ENCODE measurements at regions not wholly inside any gene's neighbourhood (a gene's known extent, or its start where the extent isn't known, plus 50 kb on each side); places are given as distances from the start of the nearest gene placed in this dataset.

DNA sequence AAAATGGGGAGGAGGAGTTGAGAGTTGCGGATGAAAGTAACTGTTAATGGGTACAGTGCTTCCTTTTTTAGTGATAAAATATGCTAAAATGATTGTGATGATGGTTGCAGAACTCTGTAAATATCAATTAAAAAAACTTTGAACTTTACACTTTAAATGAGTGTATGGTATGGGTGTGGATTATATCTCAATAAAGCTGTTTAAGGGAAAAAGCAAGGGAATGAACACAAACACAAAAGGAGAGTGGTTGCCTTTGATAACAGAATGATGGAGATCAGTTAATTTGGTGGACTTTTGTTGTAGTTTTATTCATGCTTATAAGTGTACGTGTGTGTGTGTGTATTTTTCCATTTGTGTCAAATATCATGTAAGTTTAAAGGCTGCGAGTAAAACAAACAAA is 186.1 kb downstream of the ZNF608 start:
- Histone ChIP-seq H3K4me1 (ENCODE audit: control insufficient read depth in 4 of 4, insufficient read depth in 4 of 4, low read length in 3 of 4) (no peaks in the 10 kb centered on the region), H3K9ac (ENCODE audit: low read depth in 1 of 2, low read length in 2 of 2) (no peak overlapping the region), H3K9me3 (ENCODE audit: control insufficient read depth in 4 of 4, low read length in 3 of 4) (no peaks in the 10 kb centered on the region), H3K27me3 (ENCODE audit: control insufficient read depth in 4 of 4, insufficient read depth in 4 of 4, low read length in 3 of 4) (no peaks in the 10 kb centered on the region), H3K4me3 (ENCODE audit: low read depth in 1 of 3, low read length in 3 of 3) (no peak overlapping the region), H3K36me3 (ENCODE audit: control insufficient read depth in 4 of 4, insufficient read depth in 3 of 4, low read depth in 1 of 4, low read length in 3 of 4) (no peaks in the 10 kb centered on the region), H3K27ac (ENCODE audit: low read depth in 1 of 2, low read length in 2 of 2) (no peak overlapping the region)
- WGBS, result 88% methylated on average over 3 of the region's 3 CpGs
- TF ChIP-seq YY1 (IDR thresholded peaks at IDR 0.05) (no peak), EGR1 (IDR thresholded peaks at IDR 0.05; ENCODE audit: low read depth in 2 of 2) (no peak), GABPA (IDR thresholded peaks at IDR 0.05 in 1 of 2, conservative IDR thresholded peaks at IDR 0.05 in 1 of 2) (no peak), RAD21 (IDR thresholded peaks at IDR 0.05) (no peak), FOXA2 (IDR thresholded peaks at IDR 0.05) (no peak), JUND (IDR thresholded peaks at IDR 0.05) (no peak), HNF4G (IDR thresholded peaks at IDR 0.05) (no peak), RXRA (IDR thresholded peaks at IDR 0.05) (no peak), NR2F2 (IDR thresholded peaks at IDR 0.05) (no peak)
- TF ChIP-seq, protein P1, sequence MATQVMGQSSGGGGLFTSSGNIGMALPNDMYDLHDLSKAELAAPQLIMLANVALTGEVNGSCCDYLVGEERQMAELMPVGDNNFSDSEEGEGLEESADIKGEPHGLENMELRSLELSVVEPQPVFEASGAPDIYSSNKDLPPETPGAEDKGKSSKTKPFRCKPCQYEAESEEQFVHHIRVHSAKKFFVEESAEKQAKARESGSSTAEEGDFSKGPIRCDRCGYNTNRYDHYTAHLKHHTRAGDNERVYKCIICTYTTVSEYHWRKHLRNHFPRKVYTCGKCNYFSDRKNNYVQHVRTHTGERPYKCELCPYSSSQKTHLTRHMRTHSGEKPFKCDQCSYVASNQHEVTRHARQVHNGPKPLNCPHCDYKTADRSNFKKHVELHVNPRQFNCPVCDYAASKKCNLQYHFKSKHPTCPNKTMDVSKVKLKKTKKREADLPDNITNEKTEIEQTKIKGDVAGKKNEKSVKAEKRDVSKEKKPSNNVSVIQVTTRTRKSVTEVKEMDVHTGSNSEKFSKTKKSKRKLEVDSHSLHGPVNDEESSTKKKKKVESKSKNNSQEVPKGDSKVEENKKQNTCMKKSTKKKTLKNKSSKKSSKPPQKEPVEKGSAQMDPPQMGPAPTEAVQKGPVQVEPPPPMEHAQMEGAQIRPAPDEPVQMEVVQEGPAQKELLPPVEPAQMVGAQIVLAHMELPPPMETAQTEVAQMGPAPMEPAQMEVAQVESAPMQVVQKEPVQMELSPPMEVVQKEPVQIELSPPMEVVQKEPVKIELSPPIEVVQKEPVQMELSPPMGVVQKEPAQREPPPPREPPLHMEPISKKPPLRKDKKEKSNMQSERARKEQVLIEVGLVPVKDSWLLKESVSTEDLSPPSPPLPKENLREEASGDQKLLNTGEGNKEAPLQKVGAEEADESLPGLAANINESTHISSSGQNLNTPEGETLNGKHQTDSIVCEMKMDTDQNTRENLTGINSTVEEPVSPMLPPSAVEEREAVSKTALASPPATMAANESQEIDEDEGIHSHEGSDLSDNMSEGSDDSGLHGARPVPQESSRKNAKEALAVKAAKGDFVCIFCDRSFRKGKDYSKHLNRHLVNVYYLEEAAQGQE (IDR thresholded peaks at IDR 0.05), result no peak
- TF ChIP-seq, protein P2, sequence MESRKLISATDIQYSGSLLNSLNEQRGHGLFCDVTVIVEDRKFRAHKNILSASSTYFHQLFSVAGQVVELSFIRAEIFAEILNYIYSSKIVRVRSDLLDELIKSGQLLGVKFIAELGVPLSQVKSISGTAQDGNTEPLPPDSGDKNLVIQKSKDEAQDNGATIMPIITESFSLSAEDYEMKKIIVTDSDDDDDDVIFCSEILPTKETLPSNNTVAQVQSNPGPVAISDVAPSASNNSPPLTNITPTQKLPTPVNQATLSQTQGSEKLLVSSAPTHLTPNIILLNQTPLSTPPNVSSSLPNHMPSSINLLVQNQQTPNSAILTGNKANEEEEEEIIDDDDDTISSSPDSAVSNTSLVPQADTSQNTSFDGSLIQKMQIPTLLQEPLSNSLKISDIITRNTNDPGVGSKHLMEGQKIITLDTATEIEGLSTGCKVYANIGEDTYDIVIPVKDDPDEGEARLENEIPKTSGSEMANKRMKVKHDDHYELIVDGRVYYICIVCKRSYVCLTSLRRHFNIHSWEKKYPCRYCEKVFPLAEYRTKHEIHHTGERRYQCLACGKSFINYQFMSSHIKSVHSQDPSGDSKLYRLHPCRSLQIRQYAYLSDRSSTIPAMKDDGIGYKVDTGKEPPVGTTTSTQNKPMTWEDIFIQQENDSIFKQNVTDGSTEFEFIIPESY (IDR thresholded peaks at IDR 0.05), result no peak
- TF ChIP-seq, protein P3, sequence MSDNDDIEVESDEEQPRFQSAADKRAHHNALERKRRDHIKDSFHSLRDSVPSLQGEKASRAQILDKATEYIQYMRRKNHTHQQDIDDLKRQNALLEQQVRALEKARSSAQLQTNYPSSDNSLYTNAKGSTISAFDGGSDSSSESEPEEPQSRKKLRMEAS (IDR thresholded peaks at IDR 0.05), result no peak
- TF ChIP-seq, protein P4, sequence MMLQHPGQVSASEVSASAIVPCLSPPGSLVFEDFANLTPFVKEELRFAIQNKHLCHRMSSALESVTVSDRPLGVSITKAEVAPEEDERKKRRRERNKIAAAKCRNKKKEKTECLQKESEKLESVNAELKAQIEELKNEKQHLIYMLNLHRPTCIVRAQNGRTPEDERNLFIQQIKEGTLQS (IDR thresholded peaks at IDR 0.05), result no peak
- TF ChIP-seq, protein P5, sequence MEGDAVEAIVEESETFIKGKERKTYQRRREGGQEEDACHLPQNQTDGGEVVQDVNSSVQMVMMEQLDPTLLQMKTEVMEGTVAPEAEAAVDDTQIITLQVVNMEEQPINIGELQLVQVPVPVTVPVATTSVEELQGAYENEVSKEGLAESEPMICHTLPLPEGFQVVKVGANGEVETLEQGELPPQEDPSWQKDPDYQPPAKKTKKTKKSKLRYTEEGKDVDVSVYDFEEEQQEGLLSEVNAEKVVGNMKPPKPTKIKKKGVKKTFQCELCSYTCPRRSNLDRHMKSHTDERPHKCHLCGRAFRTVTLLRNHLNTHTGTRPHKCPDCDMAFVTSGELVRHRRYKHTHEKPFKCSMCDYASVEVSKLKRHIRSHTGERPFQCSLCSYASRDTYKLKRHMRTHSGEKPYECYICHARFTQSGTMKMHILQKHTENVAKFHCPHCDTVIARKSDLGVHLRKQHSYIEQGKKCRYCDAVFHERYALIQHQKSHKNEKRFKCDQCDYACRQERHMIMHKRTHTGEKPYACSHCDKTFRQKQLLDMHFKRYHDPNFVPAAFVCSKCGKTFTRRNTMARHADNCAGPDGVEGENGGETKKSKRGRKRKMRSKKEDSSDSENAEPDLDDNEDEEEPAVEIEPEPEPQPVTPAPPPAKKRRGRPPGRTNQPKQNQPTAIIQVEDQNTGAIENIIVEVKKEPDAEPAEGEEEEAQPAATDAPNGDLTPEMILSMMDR (IDR thresholded peaks at IDR 0.05; ENCODE audit: low read depth, low read length, missing input control), result no peak
- DNase-seq (ENCODE audit: low spot score), result no peak

DNA sequence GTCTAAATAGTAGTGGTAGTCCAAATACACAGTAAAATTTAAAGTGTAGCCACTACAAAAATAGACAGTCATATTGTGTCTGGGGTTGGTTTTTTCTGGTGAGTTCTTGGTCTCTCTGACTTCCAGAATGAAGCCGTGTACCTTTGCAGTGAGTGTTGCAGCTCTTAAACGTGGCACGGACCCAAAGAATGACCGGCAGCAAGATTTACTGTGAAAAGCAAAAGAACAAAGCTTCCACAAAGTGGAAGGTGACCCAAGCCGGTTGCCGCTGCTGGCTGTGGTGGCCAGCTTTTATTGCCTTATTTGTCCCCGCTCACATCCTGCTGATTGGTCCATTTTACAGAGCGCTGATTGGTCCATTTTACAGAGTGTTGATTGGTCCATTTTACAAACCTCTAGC is 188.7 kb downstream of the ZNF608 start:
- H3K36me3 ChIP-seq (ENCODE audit: control insufficient read depth in 4 of 4, insufficient read depth in 3 of 4, low read depth in 1 of 4, low read length in 3 of 4), result no peaks in the 10 kb centered on the region
- DNase-seq (ENCODE audit: low spot score), result no peak
- WGBS, result 96% methylated on average over 8 of the region's 8 CpGs
- TF ChIP-seq, protein P3 (IDR thresholded peaks at IDR 0.05), result no peak
- TF ChIP-seq, protein P1 (IDR thresholded peaks at IDR 0.05), result no peak
- no peak for TF ChIP-seq GABPA (IDR thresholded peaks at IDR 0.05 in 1 of 2, conservative IDR thresholded peaks at IDR 0.05 in 1 of 2)
- TF ChIP-seq, protein P4 (IDR thresholded peaks at IDR 0.05), result no peak
- TF ChIP-seq JUND (IDR thresholded peaks at IDR 0.05), result no peak
- TF ChIP-seq SP1 (IDR thresholded peaks at IDR 0.05), result no peak
- TF ChIP-seq HNF4G (IDR thresholded peaks at IDR 0.05), result no peak
- TF ChIP-seq HNF4A (conservative IDR thresholded peaks at IDR 0.05), result no peak
- TF ChIP-seq TAF1 (conservative IDR thresholded peaks at IDR 0.05), result no peak
- no peak for TF ChIP-seq FOXA2 (IDR thresholded peaks at IDR 0.05)
- no peak overlapping the region for H3K4me3 ChIP-seq (ENCODE audit: low read depth in 1 of 3, low read length in 3 of 3)
- H3K27ac ChIP-seq (ENCODE audit: low read depth in 1 of 2, low read length in 2 of 2), result no peak overlapping the region
- H3K9ac ChIP-seq (ENCODE audit: low read depth in 1 of 2, low read length in 2 of 2), result no peak overlapping the region
- H3K27me3 ChIP-seq (ENCODE audit: control insufficient read depth in 4 of 4, insufficient read depth in 4 of 4, low read length in 3 of 4), result no peaks in the 10 kb centered on the region
- no peaks in the 10 kb centered on the region for H3K9me3 ChIP-seq (ENCODE audit: control insufficient read depth in 4 of 4, low read length in 3 of 4)
- no peaks in the 10 kb centered on the region for H3K4me1 ChIP-seq (ENCODE audit: control insufficient read depth in 4 of 4, insufficient read depth in 4 of 4, low read length in 3 of 4)
